H9 (cell line): ENCODE measurements at regions not wholly inside any gene's neighbourhood (a gene's known extent, or its start where the extent isn't known, plus 50 kb on each side); places are given as distances from the start of the nearest gene placed in this dataset.

Experiments used
- DNase-seq: peaks from one replicate; pipeline ENCODE4 v3.0.0-alpha.2; 2017
- H2AFZ ChIP-seq: one replicate; pipeline ENCODE4 v1.6.1; 2013; ENCODE audit warnings: mild to moderate bottlenecking, low read length, control low read depth, moderate library complexity
- H2AK5ac ChIP-seq: 2 replicates; pipeline ENCODE4 v1.6.1; 2013; ENCODE audit warnings: low read length, control low read depth, mixed read lengths; ENCODE audit not compliant: insufficient read length
- H2BK120ac ChIP-seq: one replicate; pipeline ENCODE4 v1.6.1; 2013; ENCODE audit warnings: low read depth, mild to moderate bottlenecking, low read length, control low read depth, inconsistent platforms; ENCODE audit not compliant: poor library complexity, severe bottlenecking
- H2BK12ac ChIP-seq: 2 replicates; pipeline ENCODE4 v1.6.1; 2013; ENCODE audit warnings: low read length, control low read depth, mixed read lengths, low read depth; ENCODE audit not compliant: insufficient read length
- H2BK15ac ChIP-seq: 2 replicates; pipeline ENCODE4 v1.6.1; 2013; ENCODE audit warnings: low read depth, low read length, control low read depth
- H2BK20ac ChIP-seq: one replicate; pipeline ENCODE4 v1.6.1; 2013; ENCODE audit warnings: low read depth, mild to moderate bottlenecking, low read length, control low read depth, inconsistent platforms; ENCODE audit not compliant: poor library complexity, severe bottlenecking
- H2BK5ac ChIP-seq: 2 replicates; pipeline ENCODE4 v1.6.1; 2013; ENCODE audit warnings: low read length, control low read depth, mixed read lengths; ENCODE audit not compliant: insufficient read length
- H3K14ac ChIP-seq: 2 replicates; pipeline ENCODE4 v1.6.1; 2013; ENCODE audit warnings: low read length, control low read depth; ENCODE audit not compliant: insufficient read depth
- H3K18ac ChIP-seq: 2 replicates; pipeline ENCODE4 v1.6.1; 2013; ENCODE audit warnings: low read depth, mild to moderate bottlenecking, mixed read lengths, low read length, control low read depth; ENCODE audit not compliant: insufficient read length
- H3K23ac ChIP-seq: 2 replicates; pipeline ENCODE4 v1.6.1; 2013; ENCODE audit warnings: low read length, control low read depth, mixed read lengths, low read depth; ENCODE audit not compliant: insufficient read length
- H3K23me2 ChIP-seq: 2 replicates; pipeline ENCODE4 v1.6.1; 2013; ENCODE audit warnings: low read depth, mild to moderate bottlenecking, mixed read lengths, low read length, control low read depth; ENCODE audit not compliant: insufficient read length, poor library complexity, severe bottlenecking
- H3K27ac ChIP-seq: 2 replicates; pipeline ENCODE4 v1.5.1; 2013; ENCODE audit warnings: low read length, control low read depth, mixed read lengths, low read depth; ENCODE audit not compliant: insufficient read length
- H3K27me3 ChIP-seq: 2 replicates; pipeline ENCODE4 v1.6.1; 2013; ENCODE audit warnings: low read length, control low read depth, inconsistent platforms; ENCODE audit not compliant: insufficient read depth
- H3K4ac ChIP-seq: 2 replicates; pipeline ENCODE4 v1.6.1; 2013; ENCODE audit warnings: low read depth, mild to moderate bottlenecking, control low read depth, inconsistent platforms, low read length, moderate library complexity
- H3K4me1 ChIP-seq: 2 replicates; pipeline ENCODE4 v1.6.1; 2013; ENCODE audit warnings: low read length, control low read depth, inconsistent platforms; ENCODE audit not compliant: insufficient read depth
- H3K4me2 ChIP-seq: 2 replicates; pipeline ENCODE4 v1.6.1; 2013; ENCODE audit warnings: low read length, control low read depth, mixed read lengths; ENCODE audit not compliant: insufficient read length, insufficient read depth
- H3K56ac ChIP-seq: 2 replicates; pipeline ENCODE4 v1.6.1; 2013; ENCODE audit warnings: low read depth, mild to moderate bottlenecking, mixed read lengths, low read length, control low read depth; ENCODE audit not compliant: insufficient read length
- H3K79me1 ChIP-seq: 2 replicates; pipeline ENCODE4 v1.6.1; 2013; ENCODE audit warnings: low read depth, mild to moderate bottlenecking, moderate library complexity, low read length, control low read depth, inconsistent platforms; ENCODE audit not compliant: insufficient read depth, poor library complexity, severe bottlenecking
- H3K79me2 ChIP-seq: 2 replicates; pipeline ENCODE4 v1.6.1; 2013; ENCODE audit warnings: low read length, control low read depth, inconsistent platforms; ENCODE audit not compliant: insufficient read depth
- H3K9ac ChIP-seq: 2 replicates; pipeline ENCODE4 v1.6.1; 2013; ENCODE audit warnings: low read length, control low read depth, mixed read lengths; ENCODE audit not compliant: insufficient read length; ENCODE audit errors: extremely low read depth
- H3K9me3 ChIP-seq: one replicate; pipeline ENCODE4 v1.6.1; 2013; ENCODE audit warnings: low read depth, low read length, inconsistent platforms; ENCODE audit not compliant: control insufficient read depth
- H3T11ph ChIP-seq: one replicate; pipeline ENCODE4 v1.6.1; 2013; ENCODE audit warnings: mild to moderate bottlenecking, low read length, control low read depth, inconsistent platforms
- H4K20me1 ChIP-seq: one replicate; pipeline ENCODE4 v1.6.1; 2013; ENCODE audit not compliant: control insufficient read depth, insufficient read length, insufficient read depth
- H4K5ac ChIP-seq: 2 replicates; pipeline ENCODE4 v1.6.1; 2013; ENCODE audit warnings: low read depth, mild to moderate bottlenecking, mixed read lengths, low read length, control low read depth; ENCODE audit not compliant: insufficient read length
- H4K8ac ChIP-seq: replicated peaks from 2 replicates; pipeline ENCODE4 v1.6.1; 2013; ENCODE audit warnings: low read length, control low read depth, mixed read lengths, low read depth; ENCODE audit not compliant: insufficient read length
- H4K91ac ChIP-seq: 2 replicates; pipeline ENCODE4 v1.6.1; 2013; ENCODE audit warnings: low read depth, mild to moderate bottlenecking, moderate library complexity, mixed read lengths, low read length, control low read depth; ENCODE audit not compliant: insufficient read length
- H3K27ac Mint-ChIP-seq, 3 experiments: 2 replicates in 2 of 3; 3 replicates in 1 of 3; pipeline ENCODE4 v1.8.0; 2020 to 2021; ENCODE audit warnings: mixed read lengths in 3 of 3, mild to moderate bottlenecking in 1 of 3, moderate library complexity in 1 of 3
- H3K27me3 Mint-ChIP-seq: 2 replicates; pipeline ENCODE4 v1.8.0; 2021; ENCODE audit warnings: low read depth, mild to moderate bottlenecking, moderate library complexity, mixed read lengths
- H3K36me3 Mint-ChIP-seq, 3 experiments: 2 replicates in 2 of 3; 3 replicates in 1 of 3; pipeline ENCODE4 v1.8.0; 2020 to 2021; ENCODE audit warnings: low read depth in 3 of 3, mixed read lengths in 3 of 3; ENCODE audit not compliant: insufficient read depth in 1 of 3
- H3K4me1 Mint-ChIP-seq, 2 experiments: 2 replicates each; pipeline ENCODE4 v1.8.0; 2020; ENCODE audit warnings: mixed read lengths in 2 of 2
- H3K4me3 Mint-ChIP-seq, 2 experiments: 2 replicates in 1 of 2; 3 replicates in 1 of 2; pipeline ENCODE4 v1.8.0; 2020 to 2021; ENCODE audit warnings: mild to moderate bottlenecking in 2 of 2, mixed read lengths in 2 of 2, moderate library complexity in 1 of 2
- H3K9me3 Mint-ChIP-seq, 2 experiments: 2 replicates in 1 of 2; 3 replicates in 1 of 2; pipeline ENCODE4 v1.8.0; 2020; ENCODE audit warnings: mild to moderate bottlenecking in 2 of 2, mixed read lengths in 2 of 2, moderate library complexity in 1 of 2
- CTCF ChIP-seq: fragments of 200-600 bp; sonication (generic); conservative IDR thresholded peaks from 3 replicates; pipeline ENCODE4 v1.8.0; 2021; ENCODE audit warnings: antibody characterized with exemption, mild to moderate bottlenecking
- WGBS: extraction: QIAGEN DNeasy Blood & Tissue Kit; methylation state at CpG from one replicate; pipeline ENCODE4 v1.1.7; 2013; ENCODE audit warnings: missing lambda C conversion rate, low lambda C conversion rate, mixed read lengths; ENCODE audit not compliant: insufficient read length; ENCODE audit errors: extremely low coverage; 5-methylcytosine and 5-hydroxymethylcytosine counted together

- Histone ChIP-seq H3K14ac (no peak overlapping the region), H3K18ac (no peak overlapping the region), H4K8ac (no peak overlapping the region), H3K9me3 (peaks cover 4% of the 10 kb centered on the region), H4K91ac (no peak overlapping the region), H3K27ac (no peak overlapping the region), H3K27me3 (no peaks in the 10 kb centered on the region), H2BK15ac (no peak overlapping the region), H2BK20ac (no peak overlapping the region), H2AK5ac (no peak overlapping the region), H3K79me1 (no peaks in the 10 kb centered on the region), H2BK12ac (no peak overlapping the region), H2AFZ (no peak overlapping the region), H3K23me2 (no peaks in the 10 kb centered on the region), H3K79me2 (no peaks in the 10 kb centered on the region), H3K4me1 (no peaks in the 10 kb centered on the region), H3K56ac (no peak overlapping the region), H3K9ac (no peak overlapping the region), H3K4me2 (no peak overlapping the region), H3K23ac (no peak overlapping the region), H3T11ph (no peak overlapping the region), H2BK5ac (no peak overlapping the region), H3K4ac (no peak overlapping the region), H4K5ac (no peak overlapping the region), H2BK120ac (no peak overlapping the region), H4K20me1 (no peaks in the 10 kb centered on the region)
- no peak for DNase-seq
- Mint-ChIP-seq H3K9me3 (peaks cover 3 to 17% of the 10 kb centered on the region in 2 experiments), H3K27ac (no peak overlapping the region), H3K4me1 (peaks cover 0 to 6% of the 10 kb centered on the region in 2 experiments; a peak in 1 of 4 replicates), H3K36me3 (peaks cover 0 to 2% (median 0%) of the 10 kb centered on the region in 3 experiments; a peak in 3 of 7 replicates), H3K27me3 (peaks cover 2% of the 10 kb centered on the region; the same call in 1 of the 2 replicates), H3K4me3 (no peak overlapping the region)
- WGBS = no CpG with 5 or more reads among the region's 2 CpGs
- TF ChIP-seq CTCF = no peak
Observed at GRCh38 chr9:1201262-1201661, 151.1 kb downstream of the DMRT2 start.
